CD4-positive, CD25-positive, alpha-beta regulatory T cell (primary cell): ENCODE measurements at regions not wholly inside any gene's neighbourhood (a gene's known extent, or its start where the extent isn't known, plus 50 kb on each side); places are given as distances from the start of the nearest gene placed in this dataset.

Source experiments
- ATAC-seq, 2 donors: fragments of 150-1000 bp; cut with Tn5 transposase; one replicate each; pipeline ENCODE4 v1.10.0; 2021; ENCODE audit warnings: low read depth in 2 of 2, moderate number of reproducible peaks in 2 of 2, moderate library complexity in 1 of 2
- DNase-seq, 3 donors: peaks; one replicate each; pipeline versions ENCODE4 v3.0.0 to v3.0.0-alpha.2; 2012 to 2022; ENCODE audit warnings: mixed read lengths in 1 of 3
- H3K27ac ChIP-seq: one replicate; pipeline ENCODE4 v1.7.0; 2013; ENCODE audit warnings: mild to moderate bottlenecking, low read length; ENCODE audit not compliant: insufficient read depth, poor library complexity, severe bottlenecking
- H3K27me3 ChIP-seq: one replicate; pipeline ENCODE4 v1.7.0; 2013; ENCODE audit warnings: low read length; ENCODE audit not compliant: control insufficient read depth, insufficient read depth
- H3K36me3 ChIP-seq: one replicate; pipeline ENCODE4 v1.7.0; 2013; ENCODE audit warnings: mild to moderate bottlenecking, low read length, moderate library complexity; ENCODE audit not compliant: control insufficient read depth, insufficient read depth
- H3K4me1 ChIP-seq: 2 replicates; pipeline ENCODE4 v1.7.0; 2013; ENCODE audit warnings: mild to moderate bottlenecking, low read length; ENCODE audit not compliant: insufficient read depth, control insufficient read depth, poor library complexity, severe bottlenecking
- H3K4me3 ChIP-seq: one replicate; pipeline ENCODE4 v1.7.0; 2013; ENCODE audit warnings: low read depth, mild to moderate bottlenecking, low read length, moderate library complexity
- H3K9me3 ChIP-seq, 2 experiments: 1 replicate in 1 of 2; 2 replicates in 1 of 2; pipeline ENCODE4 v1.7.0; 2013; ENCODE audit warnings: low read length in 2 of 2, mild to moderate bottlenecking in 1 of 2, moderate library complexity in 1 of 2; ENCODE audit not compliant: control insufficient read depth in 2 of 2
- H3K27ac Mint-ChIP-seq, 3 donors: one replicate each; pipeline ENCODE4 v1.8.0; 2020 to 2022; ENCODE audit warnings: mild to moderate bottlenecking in 3 of 3, mixed read lengths in 3 of 3, moderate library complexity in 2 of 3
- H3K27me3 Mint-ChIP-seq: one replicate; pipeline ENCODE4 v1.8.0; 2022; ENCODE audit warnings: mild to moderate bottlenecking, mixed read lengths
- H3K36me3 Mint-ChIP-seq: one replicate; pipeline ENCODE4 v1.8.0; 2020; ENCODE audit warnings: mixed read lengths
- H3K4me1 Mint-ChIP-seq, 4 donors: one replicate each; pipeline ENCODE4 v1.8.0; 2020 to 2022; ENCODE audit warnings: mixed read lengths in 4 of 4, mild to moderate bottlenecking in 1 of 4
- H3K4me3 Mint-ChIP-seq, 4 donors: one replicate each; pipeline ENCODE4 v1.8.0; 2020 to 2022; ENCODE audit warnings: mild to moderate bottlenecking in 4 of 4, mixed read lengths in 4 of 4, moderate library complexity in 3 of 4
- H3K9me3 Mint-ChIP-seq, 7 donors: one replicate each; pipeline ENCODE4 v1.8.0; 2020 to 2022; ENCODE audit warnings: mixed read lengths in 7 of 7, mild to moderate bottlenecking in 3 of 7, moderate library complexity in 2 of 7

GRCh38 chr3:135766115-135766514 lies 199.4 kb upstream of the PPP2R3A start:
- H3K9me3 ChIP-seq: no peaks in the 10 kb centered on the region
- Mint-ChIP-seq H3K9me3 (peaks cover 0 to 10% (median 4%) of the 10 kb centered on the region in 7 donors), H3K4me3 (no peak overlapping the region), H3K27me3 (no peaks in the 10 kb centered on the region), H3K4me1 (no peaks in the 10 kb centered on the region), H3K36me3 (no peaks in the 10 kb centered on the region), H3K27ac (no peak overlapping the region)
- ATAC-seq (no peak), DNase-seq (no peak)
- H3K27me3 ChIP-seq: no peaks in the 10 kb centered on the region
- no peaks in the 10 kb centered on the region for H3K4me1 ChIP-seq
- no peak overlapping the region for H3K4me3 ChIP-seq
- no peak overlapping the region for H3K27ac ChIP-seq
- no peaks in the 10 kb centered on the region for H3K36me3 ChIP-seq

DNA sequence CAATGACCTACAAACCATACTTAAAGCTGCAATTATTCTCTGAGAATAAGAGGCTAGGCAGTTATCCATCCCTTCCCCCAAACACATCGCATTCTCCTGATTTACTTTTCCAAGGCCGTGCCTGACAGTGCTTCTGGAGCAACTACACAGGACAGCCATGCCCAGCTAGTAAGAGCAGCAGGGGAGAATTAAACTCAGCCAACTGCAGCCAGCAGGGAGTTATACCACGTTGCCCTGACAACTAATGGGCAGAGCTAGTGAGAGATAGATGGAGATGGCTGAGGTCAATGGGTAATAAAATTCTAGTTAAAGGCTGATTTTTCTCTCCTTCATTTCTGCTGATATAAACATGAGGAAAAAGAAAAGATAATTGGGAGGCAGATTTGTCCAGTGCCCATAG lies 193.8 kb upstream of the PPP2R3A start:
- Mint-ChIP-seq H3K4me3 (no peak overlapping the region), H3K4me1 (no peaks in the 10 kb centered on the region), H3K9me3 (peaks cover 0 to 7% (median 0%) of the 10 kb centered on the region in 7 donors), H3K36me3 (no peaks in the 10 kb centered on the region), H3K27me3 (no peaks in the 10 kb centered on the region), H3K27ac (no peak overlapping the region)
- Histone ChIP-seq H3K27ac (no peak overlapping the region), H3K27me3 (no peaks in the 10 kb centered on the region), H3K9me3 (no peaks in the 10 kb centered on the region), H3K4me3 (no peak overlapping the region), H3K4me1 (no peaks in the 10 kb centered on the region), H3K36me3 (no peaks in the 10 kb centered on the region)
- no peak for ATAC-seq
- no peak for DNase-seq

DNA sequence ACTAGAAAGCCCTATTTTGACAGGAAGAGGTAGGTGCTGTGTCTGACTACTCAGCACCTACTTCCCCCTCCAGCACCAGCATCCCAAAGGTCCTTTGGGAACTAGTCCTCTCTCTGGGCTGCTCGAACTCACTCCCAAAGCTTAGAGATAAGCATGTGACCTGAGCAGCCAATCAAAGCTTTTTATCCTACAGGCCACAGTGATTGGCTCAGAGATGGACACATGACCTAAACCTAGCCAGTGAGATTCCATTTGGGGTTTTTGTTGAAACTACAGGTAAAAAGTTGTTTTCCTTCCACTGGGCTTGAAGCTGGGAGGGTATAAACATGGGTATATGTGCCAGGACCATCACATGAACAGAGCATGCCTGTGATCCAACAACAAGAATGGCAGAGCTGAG lies 186.5 kb upstream of the PPP2R3A start:
- Histone ChIP-seq H3K4me3 (no peak overlapping the region), H3K36me3 (no peaks in the 10 kb centered on the region), H3K27me3 (no peaks in the 10 kb centered on the region), H3K9me3 (no peaks in the 10 kb centered on the region), H3K27ac (no peak overlapping the region), H3K4me1 (no peaks in the 10 kb centered on the region)
- no peak for DNase-seq
- Mint-ChIP-seq H3K27me3 (no peaks in the 10 kb centered on the region), H3K4me3 (no peak overlapping the region), H3K4me1 (no peaks in the 10 kb centered on the region), H3K9me3 (peaks cover 0 to 4% (median 0%) of the 10 kb centered on the region in 7 donors), H3K36me3 (no peaks in the 10 kb centered on the region), H3K27ac (no peak overlapping the region)
- ATAC-seq: no peak

DNA sequence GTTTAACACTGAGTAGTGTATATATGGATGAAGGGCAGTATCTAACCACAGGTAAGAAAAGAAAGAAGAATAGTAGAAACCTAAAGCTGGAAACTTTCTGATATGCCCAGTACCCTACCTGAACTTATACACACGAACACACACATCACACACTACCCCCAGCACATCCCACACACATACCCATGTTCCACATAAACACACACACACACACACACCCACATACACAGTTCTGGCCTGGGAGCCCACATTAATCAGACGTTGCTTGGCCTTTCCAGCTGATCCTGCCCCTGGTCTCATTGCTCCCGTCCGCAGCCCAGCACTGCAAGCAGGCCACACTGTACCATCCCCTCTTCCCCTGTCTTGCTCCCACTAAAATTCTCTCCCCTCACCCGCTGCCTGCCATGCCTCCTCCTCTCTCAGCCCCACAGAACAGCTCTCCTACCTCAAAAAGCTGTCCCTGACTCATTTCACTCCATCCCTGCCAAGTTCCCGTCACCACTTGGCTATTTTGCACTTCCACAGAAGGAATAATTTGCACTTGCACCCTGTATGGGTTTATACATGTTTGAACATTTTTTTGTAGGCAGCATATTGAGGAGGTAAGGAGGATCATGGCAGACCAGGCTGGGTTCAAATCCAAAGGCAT lies 185.8 kb upstream of the PPP2R3A start:
- ATAC-seq (no peak), DNase-seq (no peak)
- H3K27ac ChIP-seq: no peak overlapping the region
- no peaks in the 10 kb centered on the region for H3K36me3 ChIP-seq
- H3K9me3 ChIP-seq: no peaks in the 10 kb centered on the region
- H3K4me3 ChIP-seq: no peak overlapping the region
- H3K9me3 Mint-ChIP-seq: peaks cover 0 to 7% (median 0%) of the 10 kb centered on the region in 7 donors
- no peak overlapping the region for H3K27ac Mint-ChIP-seq
- no peaks in the 10 kb centered on the region for H3K36me3 Mint-ChIP-seq
- H3K27me3 ChIP-seq: no peaks in the 10 kb centered on the region
- H3K27me3 Mint-ChIP-seq: no peaks in the 10 kb centered on the region
- H3K4me1 Mint-ChIP-seq: no peaks in the 10 kb centered on the region
- H3K4me3 Mint-ChIP-seq: no peak overlapping the region
- no peaks in the 10 kb centered on the region for H3K4me1 ChIP-seq

- Histone ChIP-seq H3K27ac (no peak overlapping the region), H3K36me3 (no peaks in the 10 kb centered on the region), H3K4me3 (no peak overlapping the region), H3K4me1 (no peaks in the 10 kb centered on the region), H3K9me3 (no peaks in the 10 kb centered on the region), H3K27me3 (no peaks in the 10 kb centered on the region)
- Mint-ChIP-seq H3K9me3 (peaks cover 0 to 8% (median 0%) of the 10 kb centered on the region in 7 donors), H3K4me1 (no peaks in the 10 kb centered on the region), H3K36me3 (no peaks in the 10 kb centered on the region), H3K27me3 (no peaks in the 10 kb centered on the region), H3K27ac (no peak overlapping the region), H3K4me3 (no peak overlapping the region)
- ATAC-seq: no peak
- no peak for DNase-seq
Measured at GRCh38 chr3:135781026-135781815, 184.3 kb upstream of the PPP2R3A start.

GRCh38 chr3:135784557-135784956 lies 181.0 kb upstream of the PPP2R3A start:
- DNase-seq (no peak), ATAC-seq (no peak)
- H3K27ac Mint-ChIP-seq: no peak overlapping the region
- H3K4me1 ChIP-seq: no peaks in the 10 kb centered on the region
- H3K27me3 Mint-ChIP-seq: no peaks in the 10 kb centered on the region
- no peak overlapping the region for H3K4me3 Mint-ChIP-seq
- H3K9me3 ChIP-seq: no peaks in the 10 kb centered on the region
- no peak overlapping the region for H3K27ac ChIP-seq
- H3K36me3 ChIP-seq: no peaks in the 10 kb centered on the region
- H3K36me3 Mint-ChIP-seq: no peaks in the 10 kb centered on the region
- peaks cover 0 to 8% (median 0%) of the 10 kb centered on the region in 7 donors for H3K9me3 Mint-ChIP-seq
- no peaks in the 10 kb centered on the region for H3K4me1 Mint-ChIP-seq
- H3K27me3 ChIP-seq: no peaks in the 10 kb centered on the region
- no peak overlapping the region for H3K4me3 ChIP-seq

- Histone ChIP-seq H3K27ac (no peak overlapping the region), H3K36me3 (no peaks in the 10 kb centered on the region), H3K4me1 (no peaks in the 10 kb centered on the region), H3K27me3 (no peaks in the 10 kb centered on the region), H3K9me3 (no peaks in the 10 kb centered on the region), H3K4me3 (no peak overlapping the region)
- Mint-ChIP-seq H3K27ac (no peak overlapping the region), H3K27me3 (no peaks in the 10 kb centered on the region), H3K9me3 (peaks cover 0 to 6% (median 1%) of the 10 kb centered on the region in 7 donors), H3K4me1 (no peaks in the 10 kb centered on the region), H3K4me3 (no peak overlapping the region), H3K36me3 (no peaks in the 10 kb centered on the region)
- no peak for DNase-seq
- no peak for ATAC-seq
Measured at GRCh38 chr3:135788146-135788545, 177.4 kb upstream of the PPP2R3A start.

- no peak for DNase-seq
- Histone ChIP-seq H3K4me1 (no peaks in the 10 kb centered on the region), H3K27me3 (no peaks in the 10 kb centered on the region), H3K36me3 (no peaks in the 10 kb centered on the region), H3K9me3 (no peaks in the 10 kb centered on the region), H3K27ac (no peak overlapping the region), H3K4me3 (no peak overlapping the region)
- Mint-ChIP-seq H3K9me3 (peaks cover 0 to 6% (median 1%) of the 10 kb centered on the region in 7 donors), H3K4me1 (no peaks in the 10 kb centered on the region), H3K27ac (no peak overlapping the region), H3K36me3 (no peaks in the 10 kb centered on the region), H3K27me3 (no peaks in the 10 kb centered on the region), H3K4me3 (no peak overlapping the region)
- ATAC-seq: peak in 1 of 2 donors; percentile 18
Measured at GRCh38 chr3:135788978-135789377, 176.6 kb upstream of the PPP2R3A start.
